Left lobe of liver (tissue), 2 donors: ENCODE measurements at regions not wholly inside any gene's neighbourhood (a gene's known extent, or its start where the extent isn't known, plus 50 kb on each side); places are given as distances from the start of the nearest gene placed in this dataset.
"Not testable (repeated sequence)": the region's sequence is repeated elsewhere in the genome, so short reads cannot be mapped to it uniquely, and the experiment has no call there.

Experiments used
- ATAC-seq: fragments of 200-7000 bp; cut with Tn5 transposase; one replicate; pipeline ENCODE4 v1.9.1; 2020; ENCODE audit warnings: mild to moderate bottlenecking, moderate library complexity
- DNase-seq: peaks from one replicate; pipeline ENCODE4 v3.0.0-alpha.2; 2020; ENCODE audit warnings: low spot score
- donor health status: DM: no; HTN: no; CAD: no; lungs with moderate emphysema.
- donor health status: DM: no; HTN: yes; CAD: no.

DNA sequence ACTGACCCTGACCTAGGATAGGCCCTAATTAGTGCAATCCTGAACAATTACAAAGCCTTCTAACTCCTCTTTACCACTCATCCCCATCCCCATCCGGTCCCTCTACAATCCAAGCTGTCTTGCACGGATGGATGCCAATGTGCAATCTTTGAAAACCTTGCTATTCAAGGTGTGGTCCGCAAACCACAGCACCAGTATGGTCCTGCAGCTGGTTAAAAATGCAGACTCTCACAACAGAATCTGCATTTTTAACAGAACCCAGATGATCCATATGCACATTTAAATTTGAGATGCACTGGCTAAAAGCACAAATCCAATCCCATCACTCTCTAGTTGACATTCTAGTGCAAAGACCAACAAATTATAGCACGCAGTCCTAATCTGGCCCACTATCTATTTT, 230.6 kb upstream of the KRR1 start:
- ATAC-seq (no peak), DNase-seq (no peak)

DNA sequence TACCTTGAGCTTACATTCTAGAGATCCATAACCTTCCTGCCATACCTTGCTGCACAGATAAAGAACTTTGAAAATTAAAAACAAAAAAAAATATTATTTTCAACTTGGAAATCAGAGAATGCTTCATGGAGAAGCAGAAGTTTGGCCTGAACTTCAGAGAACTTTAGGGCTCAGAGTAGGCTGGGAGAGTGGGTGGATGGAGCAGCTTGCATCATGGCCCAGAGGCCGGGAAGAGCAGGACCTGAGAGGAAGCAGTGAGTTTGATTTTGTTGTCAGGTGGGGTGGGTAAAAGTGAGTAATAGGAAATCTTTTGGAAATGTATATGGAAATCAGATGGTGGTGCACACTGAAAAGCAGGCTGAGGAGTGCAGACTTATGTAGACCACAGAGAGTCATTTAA, 228.5 kb upstream of the KRR1 start:
- ATAC-seq (no peak), DNase-seq (no peak)

- ATAC-seq, DNase-seq: not testable (repeated sequence)
These were observed 227.7 kb upstream of the KRR1 start for GRCh38 chr12:75739098-75739497.

- no peak for DNase-seq
- ATAC-seq = no peak
These were observed 227.1 kb upstream of the KRR1 start for GRCh38 chr12:75738486-75738885.

DNA sequence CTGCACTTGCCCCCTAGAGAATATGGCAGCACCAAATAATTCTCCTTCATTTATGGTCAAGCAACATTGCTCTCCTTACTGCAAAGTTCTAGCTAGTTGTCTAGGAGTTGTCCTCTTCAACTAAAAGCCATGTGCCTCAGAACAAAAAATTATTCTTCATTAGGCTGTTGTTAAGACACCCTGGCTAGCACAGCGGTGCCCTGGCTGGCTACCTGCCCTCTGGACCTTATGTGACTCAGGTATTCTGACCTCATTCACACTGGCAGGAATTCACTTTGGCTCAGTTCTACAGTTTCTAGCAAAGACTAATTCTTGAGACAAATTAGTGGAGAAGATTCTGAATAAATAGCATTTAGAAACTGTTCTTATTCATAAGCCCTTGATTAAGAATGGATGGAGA, 224.4 kb upstream of the KRR1 start:
- ATAC-seq = peak; percentile 100
- peak; percentile 78 for DNase-seq

GRCh38 chr12:75728826-75729225, 217.4 kb upstream of the KRR1 start:
- no peak for DNase-seq
- ATAC-seq = no peak

- no peak for ATAC-seq
- DNase-seq = no peak
These were observed 216.2 kb upstream of the KRR1 start for GRCh38 chr12:75727577-75727976.

DNA sequence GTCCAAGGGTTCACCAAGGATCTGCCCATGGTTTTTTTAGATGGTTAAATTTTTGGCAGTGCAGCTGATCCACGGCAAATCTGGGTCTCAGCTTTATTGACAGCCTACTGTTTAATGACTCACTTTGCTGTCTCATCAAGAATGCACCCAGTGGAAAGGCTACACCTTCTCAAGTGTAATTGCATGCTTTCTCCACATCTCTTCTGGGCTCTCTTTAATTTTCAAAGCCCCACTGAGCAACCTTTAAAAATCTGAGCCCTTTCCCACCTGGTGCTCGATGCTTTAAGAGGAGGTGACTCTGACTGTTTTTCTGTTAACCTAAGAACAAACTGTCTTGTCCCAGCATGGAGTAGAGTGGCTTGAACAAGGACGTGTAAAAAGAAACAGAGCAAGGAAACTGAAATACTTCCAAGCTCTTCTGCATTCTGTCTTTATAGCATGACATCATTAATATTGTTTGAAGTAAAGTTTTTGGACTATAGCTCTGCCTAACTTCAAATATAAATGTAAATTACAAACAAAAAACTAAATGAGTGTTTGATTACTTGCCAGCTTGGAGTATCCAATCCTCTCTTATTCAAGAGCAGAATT, 214.2 kb upstream of the KRR1 start:
- no peak for ATAC-seq
- DNase-seq = no peak

DNA sequence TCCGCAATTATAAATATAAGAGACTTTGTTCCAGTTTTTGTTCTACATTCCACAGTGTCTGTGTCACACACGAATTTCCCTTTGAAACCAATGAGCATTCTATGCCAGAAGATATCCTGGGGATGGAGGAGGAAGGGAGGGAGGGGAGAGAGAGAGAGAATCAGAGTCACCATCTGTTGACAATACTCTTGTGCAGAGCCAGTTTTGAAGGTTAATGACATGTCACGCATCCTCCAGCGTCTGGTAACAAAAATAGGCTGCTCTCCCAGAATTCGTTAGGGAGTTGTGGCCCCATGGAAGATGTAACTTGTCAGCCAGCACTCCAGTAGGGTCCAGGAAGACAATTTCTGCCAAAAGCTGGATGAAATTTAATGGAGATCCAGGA, 213.5 kb upstream of the KRR1 start:
- peak; percentile 60 for ATAC-seq

GRCh38 chr12:75724307-75724927, 213.0 kb upstream of the KRR1 start:
- DNase-seq (no peak), ATAC-seq (no peak)

More for the DNA sequence above, 213.5 kb upstream of the KRR1 start:
- DNase-seq = no peak

DNA sequence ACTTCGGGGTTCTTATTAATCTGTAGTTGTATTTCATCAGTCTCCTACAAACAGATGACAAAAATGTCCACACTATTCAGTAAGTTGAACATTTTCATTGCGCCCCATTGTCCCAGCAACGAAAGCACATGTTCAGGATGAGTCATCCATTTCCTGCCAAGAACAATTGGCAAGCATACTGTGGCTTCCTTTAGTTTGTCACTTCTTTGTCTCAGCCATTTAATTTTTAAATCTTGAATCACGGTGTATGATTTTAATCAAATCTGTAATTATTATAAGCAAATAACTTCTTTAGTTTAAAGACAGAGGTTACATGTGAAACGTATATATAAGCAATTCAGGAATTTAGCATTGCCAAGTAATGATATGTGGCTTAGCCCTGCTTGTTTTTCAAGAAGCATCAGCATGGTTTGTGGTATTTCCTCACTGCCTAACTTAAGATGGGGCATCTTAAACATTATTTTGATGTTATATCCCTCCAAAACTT, 211.3 kb upstream of the KRR1 start:
- DNase-seq (no peak), ATAC-seq (peak; percentile 93)

DNA sequence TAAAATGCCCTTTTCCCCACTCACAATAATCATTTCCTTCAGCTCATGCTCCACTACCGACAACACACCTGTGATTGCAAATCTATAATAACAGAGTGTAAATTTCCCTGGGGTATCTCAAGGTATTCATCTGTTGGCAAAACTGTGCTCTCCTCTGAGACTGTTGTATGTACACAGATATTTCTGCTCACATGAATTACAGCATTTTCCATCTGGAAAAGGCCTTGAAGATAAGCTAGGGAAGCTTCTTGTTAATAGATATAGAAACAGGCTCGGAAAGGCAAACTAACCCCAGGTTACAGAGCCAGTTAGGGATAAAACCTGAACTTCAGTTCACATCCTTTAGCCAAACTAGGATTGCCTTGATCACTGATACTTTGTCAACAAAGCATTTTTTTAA, 210.4 kb upstream of the KRR1 start:
- ATAC-seq (no peak), DNase-seq (no peak)

DNA sequence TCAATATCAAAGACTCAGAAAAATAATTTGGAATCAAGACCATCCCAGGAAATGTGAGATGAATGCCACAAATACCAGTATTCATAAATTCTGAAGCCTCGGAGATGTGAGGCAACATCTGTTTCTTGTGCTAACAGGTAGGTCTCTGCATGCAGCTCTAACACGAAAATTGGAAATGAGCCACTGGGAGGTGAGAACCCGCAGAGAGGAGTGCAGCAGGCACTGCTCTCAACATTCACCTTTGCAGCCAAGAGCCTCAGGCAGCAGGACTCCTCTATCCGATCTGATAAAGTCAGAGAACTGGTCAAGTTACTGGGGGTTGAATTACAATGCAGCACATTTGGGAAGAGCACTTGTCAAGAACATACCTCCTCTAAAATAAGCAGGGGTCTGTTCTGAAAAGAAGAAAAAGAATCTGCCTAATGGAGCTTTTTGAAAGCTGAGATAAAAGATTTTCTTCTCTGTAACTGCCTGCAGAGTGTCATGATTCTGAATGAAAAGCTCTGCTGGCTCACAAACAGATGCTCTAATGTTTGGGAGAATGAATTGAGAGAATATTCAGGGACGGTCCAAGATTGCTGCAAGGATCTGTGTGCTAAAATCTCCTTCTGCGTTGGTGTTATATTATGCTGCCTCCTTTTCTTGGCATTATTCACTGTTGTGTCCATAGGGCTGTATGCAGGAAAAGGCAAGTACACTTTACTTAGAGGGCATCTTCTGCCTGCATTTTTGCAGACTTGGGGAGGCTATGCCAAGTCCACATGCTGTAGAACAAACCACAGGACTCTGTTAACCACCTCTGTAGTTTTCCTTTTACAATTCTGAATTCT, 209.6 kb upstream of the KRR1 start:
- DNase-seq = no peak
- ATAC-seq = peak; percentile 53

DNA sequence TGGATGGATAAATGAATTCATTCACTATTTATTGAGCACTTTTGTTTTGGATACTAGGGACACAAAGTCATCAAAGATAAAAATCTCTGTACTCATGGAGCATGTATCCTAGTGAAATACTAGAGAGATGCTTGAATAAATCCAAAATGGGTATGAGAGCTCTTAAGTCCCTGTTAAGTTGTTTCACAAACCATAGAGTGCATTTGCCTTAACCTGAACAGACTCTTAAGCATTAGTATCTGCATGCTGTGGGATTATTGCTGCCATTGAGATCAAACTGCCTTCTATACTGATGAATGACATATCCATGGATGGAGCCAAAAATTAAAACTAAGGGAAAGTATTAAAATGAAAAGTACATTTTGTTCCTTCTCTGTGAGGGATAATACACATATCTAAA, 206.5 kb upstream of the KRR1 start:
- DNase-seq = no peak
- ATAC-seq = no peak

GRCh38 chr12:75716291-75717025, 205.0 kb upstream of the KRR1 start:
- ATAC-seq = no peak

DNA sequence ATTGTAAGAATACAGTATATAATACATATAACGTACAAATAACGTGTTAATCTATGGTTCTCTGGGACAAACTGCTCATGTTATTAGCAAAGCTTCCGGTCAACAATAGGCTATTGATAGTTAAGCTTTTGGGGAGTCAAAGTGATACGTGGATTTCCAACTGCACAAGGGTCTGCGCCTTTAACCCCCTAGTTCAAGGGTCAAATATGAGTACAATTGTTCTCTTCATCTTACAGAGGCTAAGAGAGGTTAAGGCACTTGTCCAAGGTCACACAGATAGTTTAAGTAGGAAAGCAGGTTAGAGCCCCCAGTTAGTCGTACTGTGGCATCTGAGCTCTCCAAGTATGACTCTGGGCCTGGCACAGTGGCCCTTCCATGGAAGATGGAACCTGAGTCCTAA, 204.3 kb upstream of the KRR1 start:
- ATAC-seq (no peak), DNase-seq (no peak)

More at GRCh38 chr12:75716291-75717025, 205.0 kb upstream of the KRR1 start:
- no peak for DNase-seq

GRCh38 chr12:75715323-75715644, 203.9 kb upstream of the KRR1 start:
- no peak for DNase-seq
- no peak for ATAC-seq

DNA sequence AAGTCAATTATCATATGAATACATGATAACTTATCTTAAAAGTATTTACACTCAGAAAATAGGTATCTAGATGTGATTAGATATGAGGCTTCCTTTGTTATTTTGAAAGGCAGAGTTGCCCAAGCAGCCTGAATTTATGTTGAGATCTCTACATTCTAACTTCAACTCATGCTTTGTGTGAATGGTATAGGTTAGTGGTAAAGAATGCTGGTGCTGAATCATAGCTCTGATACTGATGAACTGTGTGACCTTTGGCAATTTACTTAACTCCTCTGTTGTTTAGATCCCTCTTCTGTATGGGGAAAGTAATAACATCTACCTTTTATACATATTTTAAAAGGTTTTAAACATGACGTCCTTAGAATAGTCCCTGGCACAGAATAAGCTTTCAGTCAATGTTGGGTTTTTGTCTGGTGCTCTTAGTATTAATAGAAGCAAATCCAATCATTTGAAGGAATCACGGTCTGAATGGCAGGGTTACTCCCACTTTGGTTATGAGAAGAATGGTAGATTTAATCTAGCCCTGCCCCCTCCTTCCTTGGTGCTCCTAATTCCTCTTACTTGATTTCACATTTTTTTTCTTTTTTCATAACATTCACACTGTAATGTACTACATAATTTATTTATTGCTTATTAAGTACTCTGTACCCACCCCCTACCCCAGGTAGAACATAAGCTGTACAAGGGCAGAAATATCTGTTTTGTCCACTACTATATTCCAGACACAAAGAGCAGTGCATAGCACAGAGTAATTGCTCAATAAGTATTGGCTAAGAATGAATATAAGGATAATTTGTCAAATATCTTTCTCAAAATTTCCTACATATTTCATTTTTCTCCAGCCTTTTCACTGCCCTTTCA, 203.3 kb upstream of the KRR1 start:
- DNase-seq (no peak), ATAC-seq (no peak)

GRCh38 chr12:75713434-75713833, 202.0 kb upstream of the KRR1 start:
- DNase-seq (no peak), ATAC-seq (no peak)

GRCh38 chr12:75712223-75712622, 200.8 kb upstream of the KRR1 start:
- ATAC-seq = peak; percentile 52

GRCh38 chr12:75711271-75711670, 199.9 kb upstream of the KRR1 start:
- DNase-seq = no peak
- no peak for ATAC-seq

More at GRCh38 chr12:75712223-75712622, 200.8 kb upstream of the KRR1 start:
- DNase-seq = no peak
